T-cell (primary cell): ENCODE measurements at regions not wholly inside any gene's neighbourhood (a gene's known extent, or its start where the extent isn't known, plus 50 kb on each side); places are given as distances from the start of the nearest gene placed in this dataset.

Experiments
- ATAC-seq, 4 experiments: fragments of 200-7000 bp in 3 of 4; fragments of 150-1000 bp in 1 of 4; cut with Tn5 transposase; replicated peaks in 1 of 4; 1 replicate in 3 of 4; 2 replicates in 1 of 4; pipeline ENCODE4 v1.10.0; 2021; ENCODE audit warnings: moderate library complexity in 3 of 4, mild to moderate bottlenecking in 2 of 4, moderate number of reproducible peaks in 1 of 4
- CTCF ChIA-PET, 2 donors: fragments of 300-600 bp; sonication (Branson Sonifier 250); formaldehyde crosslinking; loops; one replicate each; lab custom pipeline; 2022; ENCODE audit warnings: antibody characterized with exemption in 2 of 2; lab: Charles Lee
- POLR2A ChIA-PET, 2 donors: fragments of 300-600 bp; sonication (Branson Sonifier 250); formaldehyde crosslinking; loops; one replicate each; lab custom pipeline; 2022; ENCODE audit warnings: antibody characterized with exemption in 2 of 2; lab: Charles Lee
- DNase-seq, 35 experiments: peaks; one replicate each; pipeline versions ENCODE4 v3.0.0 to v3.0.0-alpha.2; 2013 to 2023
- H3K27ac ChIP-seq: one replicate; pipeline ENCODE4 v1.5.1; 2013; ENCODE audit warnings: low read length
- H3K27me3 ChIP-seq, 2 experiments: replicated peaks in 1 of 2; 1 replicate in 1 of 2; 2 replicates in 1 of 2; pipeline versions ENCODE4 v1.6.1 to v1.7.0; 2013; ENCODE audit warnings: low read length in 1 of 2, mixed read lengths in 1 of 2; ENCODE audit not compliant: control insufficient read depth in 2 of 2, insufficient read depth in 2 of 2; ENCODE audit errors: extremely low read depth in 1 of 2
- H3K36me3 ChIP-seq, 2 donors: 1 replicate in 1 of 2; 2 replicates in 1 of 2; pipeline versions ENCODE4 v1.6.1 to v1.7.0; 2013; ENCODE audit warnings: low read length in 1 of 2; ENCODE audit not compliant: control insufficient read depth in 2 of 2, insufficient read depth in 1 of 2; ENCODE audit errors: extremely low read depth in 1 of 2
- H3K4me1 ChIP-seq, 2 experiments: 1 replicate in 1 of 2; 2 replicates in 1 of 2; pipeline versions ENCODE4 v1.6.1 to v1.7.0; 2013; ENCODE audit warnings: low read length in 2 of 2, mixed read lengths in 1 of 2; ENCODE audit not compliant: insufficient read depth in 2 of 2, control insufficient read depth in 1 of 2; ENCODE audit errors: extremely low read depth in 1 of 2
- H3K4me3 ChIP-seq, 2 donors: 1 replicate in 1 of 2; 2 replicates in 1 of 2; pipeline versions ENCODE4 v1.5.1 to v1.7.0; 2013; ENCODE audit warnings: mild to moderate bottlenecking in 2 of 2, low read length in 1 of 2, moderate library complexity in 1 of 2; ENCODE audit not compliant: control insufficient read depth in 1 of 2; ENCODE audit errors: extremely low read depth in 1 of 2
- H3K9me3 ChIP-seq: 2 replicates; pipeline ENCODE4 v1.7.0; 2013
- H3K27ac Mint-ChIP-seq, 2 donors: one replicate each; pipeline ENCODE4 v1.8.0; 2020 to 2021; ENCODE audit warnings: mild to moderate bottlenecking in 2 of 2, mixed read lengths in 2 of 2
- H3K27me3 Mint-ChIP-seq, 2 donors: one replicate each; pipeline ENCODE4 v1.8.0; 2021 to 2022; ENCODE audit warnings: mixed read lengths in 2 of 2
- H3K36me3 Mint-ChIP-seq: one replicate; pipeline ENCODE4 v1.8.0; 2021; ENCODE audit warnings: mixed read lengths
- H3K4me1 Mint-ChIP-seq, 3 donors: one replicate each; pipeline ENCODE4 v1.8.0; 2020 to 2022; ENCODE audit warnings: mixed read lengths in 3 of 3, mild to moderate bottlenecking in 1 of 3
- H3K4me3 Mint-ChIP-seq, 3 donors: one replicate each; pipeline ENCODE4 v1.8.0; 2020 to 2022; ENCODE audit warnings: mild to moderate bottlenecking in 3 of 3, mixed read lengths in 3 of 3, moderate library complexity in 3 of 3
- H3K9me3 Mint-ChIP-seq, 3 donors: one replicate each; pipeline ENCODE4 v1.8.0; 2020 to 2022; ENCODE audit warnings: mixed read lengths in 3 of 3
- WGBS: methylation state at CpG from one replicate; pipeline ENCODE4 v1.1.5; 2013; ENCODE audit warnings: missing lambda C conversion rate; ENCODE audit not compliant: insufficient coverage; 5-methylcytosine and 5-hydroxymethylcytosine counted together

DNA sequence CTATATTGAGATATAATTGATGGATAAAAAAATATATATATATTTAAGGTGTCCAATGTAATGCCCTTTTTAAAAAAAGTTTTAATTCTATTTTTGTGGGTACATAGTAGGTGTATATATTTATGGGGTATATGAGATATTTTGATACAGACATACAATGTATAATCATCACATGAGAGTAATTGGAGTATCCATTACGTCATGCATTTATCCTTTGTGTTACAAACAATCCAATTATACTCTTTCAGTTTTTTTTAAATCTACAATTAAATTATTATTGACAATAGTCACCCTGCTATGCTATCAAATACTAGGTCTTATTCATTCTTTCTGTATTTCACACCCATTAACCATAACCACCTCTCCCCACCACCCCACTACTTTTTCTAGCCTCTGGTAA is 66.3 kb upstream of the DIPK2B start:
- no CpG with 5 or more reads among the region's 1 CpG for WGBS
- H3K36me3 Mint-ChIP-seq, result no peaks in the 10 kb centered on the region
- H3K9me3 ChIP-seq, result no peaks in the 10 kb centered on the region
- ChIA-PET POLR2A (no interaction called here), CTCF (no interaction called here)
- no peaks in the 10 kb centered on the region for H3K27me3 ChIP-seq
- H3K27ac ChIP-seq, result no peak overlapping the region
- DNase-seq, result no peak
- no peak overlapping the region for H3K4me3 ChIP-seq
- H3K4me1 Mint-ChIP-seq, result no peaks in the 10 kb centered on the region
- no peak for ATAC-seq
- no peaks in the 10 kb centered on the region for H3K4me1 ChIP-seq
- H3K27ac Mint-ChIP-seq, result no peak overlapping the region
- no peak overlapping the region for H3K4me3 Mint-ChIP-seq
- H3K36me3 ChIP-seq, result no peaks in the 10 kb centered on the region
- peaks cover 0 to 52% of the 10 kb centered on the region in 2 donors for H3K27me3 Mint-ChIP-seq
- H3K9me3 Mint-ChIP-seq, result no peaks in the 10 kb centered on the region

DNA sequence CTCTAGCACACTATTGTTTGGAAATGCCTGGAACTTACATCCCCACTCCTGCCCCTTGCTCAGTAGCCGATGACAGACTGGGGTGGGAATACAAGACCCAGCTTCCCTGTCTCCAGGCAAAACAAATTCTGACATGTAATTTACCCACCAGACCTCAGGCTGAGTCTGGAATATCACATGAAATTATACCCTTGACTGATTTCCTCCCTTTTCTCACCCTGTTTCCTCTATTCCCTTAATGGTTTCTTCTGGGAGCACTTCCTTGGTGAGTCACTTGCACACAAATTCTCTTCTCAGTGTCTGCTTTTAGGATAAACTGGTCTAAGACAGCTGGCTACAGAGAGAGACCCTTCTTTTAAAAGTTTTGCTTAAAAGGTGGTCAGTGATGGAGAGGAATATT is 65.8 kb upstream of the DIPK2B start:
- Mint-ChIP-seq H3K4me3 (no peak overlapping the region), H3K27me3 (peaks cover 0 to 52% of the 10 kb centered on the region in 2 donors), H3K36me3 (no peaks in the 10 kb centered on the region), H3K4me1 (no peaks in the 10 kb centered on the region), H3K9me3 (no peaks in the 10 kb centered on the region), H3K27ac (no peak overlapping the region)
- Histone ChIP-seq H3K4me3 (no peak overlapping the region), H3K9me3 (no peaks in the 10 kb centered on the region), H3K27ac (no peak overlapping the region), H3K4me1 (no peaks in the 10 kb centered on the region), H3K27me3 (no peaks in the 10 kb centered on the region), H3K36me3 (no peaks in the 10 kb centered on the region)
- ChIA-PET POLR2A (no interaction called here), CTCF (no interaction called here)
- DNase-seq (no peak), ATAC-seq (no peak)
- WGBS, result 88% methylated on average over 1 of the region's 1 CpG

DNA sequence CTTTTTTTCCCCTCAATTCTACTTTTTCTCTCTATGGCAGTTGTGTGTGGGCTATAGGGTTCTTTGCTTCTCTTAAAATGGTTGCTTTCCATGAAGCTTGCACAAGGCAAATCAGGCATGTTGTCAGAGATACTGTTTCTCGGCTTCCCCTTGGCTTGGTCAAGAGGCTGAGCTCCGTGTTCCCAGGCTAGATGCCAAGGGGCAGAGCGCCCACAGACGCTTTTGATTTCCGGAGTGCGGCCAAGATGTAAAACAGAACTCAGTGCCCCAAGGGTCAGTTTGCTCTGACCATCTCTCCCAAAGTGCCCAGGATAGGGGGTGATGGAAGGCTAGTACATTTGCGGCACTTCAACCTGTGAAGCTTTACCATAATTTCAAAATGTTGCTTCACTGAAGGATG is 64.2 kb upstream of the DIPK2B start:
- H3K9me3 Mint-ChIP-seq, result no peaks in the 10 kb centered on the region
- POLR2A ChIA-PET, result interaction anchor here in 1 of 2 donors (0.6 kb wide), 1 partner anchor 1501 kb away, joined by 3 read pairs; no protein-coding TSS in a partner anchor
- Histone ChIP-seq H3K4me3 (no peak overlapping the region), H3K27me3 (no peaks in the 10 kb centered on the region), H3K4me1 (no peaks in the 10 kb centered on the region), H3K27ac (no peak overlapping the region), H3K36me3 (no peaks in the 10 kb centered on the region), H3K9me3 (no peaks in the 10 kb centered on the region)
- no peaks in the 10 kb centered on the region for H3K36me3 Mint-ChIP-seq
- DNase-seq (no peak), ATAC-seq (no peak)
- CTCF ChIA-PET, result no interaction called here
- no CpG with 5 or more reads among the region's 7 CpGs for WGBS
- H3K27ac Mint-ChIP-seq, result no peak overlapping the region
- no peak overlapping the region for H3K4me3 Mint-ChIP-seq
- H3K27me3 Mint-ChIP-seq, result peaks cover 0 to 37% of the 10 kb centered on the region in 2 donors
- H3K4me1 Mint-ChIP-seq, result no peaks in the 10 kb centered on the region

DNA sequence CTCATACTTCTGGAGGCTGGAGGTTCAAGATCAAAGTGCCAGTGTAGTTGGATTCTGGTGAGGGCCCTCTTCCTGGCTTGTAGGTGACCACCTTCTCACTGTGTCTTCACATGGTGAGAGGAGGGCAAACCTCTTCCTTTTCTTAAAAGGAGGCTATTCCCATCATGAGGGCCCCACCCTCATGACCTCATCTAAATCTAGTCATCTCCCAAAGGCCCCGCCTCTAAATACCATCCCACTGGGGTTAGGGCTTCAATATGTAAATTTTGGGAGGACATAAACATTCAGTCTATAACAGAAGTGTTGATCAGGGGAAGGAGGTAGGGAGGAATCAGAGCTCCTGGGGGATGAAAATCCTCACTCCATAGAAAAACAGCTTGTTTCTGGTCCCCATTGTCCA is 60.8 kb upstream of the DIPK2B start:
- WGBS, result no CpG with 5 or more reads among the region's 1 CpG
- Mint-ChIP-seq H3K4me1 (no peaks in the 10 kb centered on the region), H3K9me3 (no peaks in the 10 kb centered on the region), H3K4me3 (no peak overlapping the region), H3K27ac (no peak overlapping the region), H3K36me3 (no peaks in the 10 kb centered on the region), H3K27me3 (peaks cover 0 to 15% of the 10 kb centered on the region in 2 donors)
- no peak overlapping the region for H3K27ac ChIP-seq
- H3K27me3 ChIP-seq, result peaks cover 0 to 2% of the 10 kb centered on the region in 2 experiments
- H3K4me3 ChIP-seq, result no peak overlapping the region
- POLR2A ChIA-PET, result no interaction called here
- CTCF ChIA-PET, result no interaction called here
- ATAC-seq (no peak), DNase-seq (no peak)
- no peaks in the 10 kb centered on the region for H3K9me3 ChIP-seq
- no peaks in the 10 kb centered on the region for H3K4me1 ChIP-seq
- no peaks in the 10 kb centered on the region for H3K36me3 ChIP-seq

DNA sequence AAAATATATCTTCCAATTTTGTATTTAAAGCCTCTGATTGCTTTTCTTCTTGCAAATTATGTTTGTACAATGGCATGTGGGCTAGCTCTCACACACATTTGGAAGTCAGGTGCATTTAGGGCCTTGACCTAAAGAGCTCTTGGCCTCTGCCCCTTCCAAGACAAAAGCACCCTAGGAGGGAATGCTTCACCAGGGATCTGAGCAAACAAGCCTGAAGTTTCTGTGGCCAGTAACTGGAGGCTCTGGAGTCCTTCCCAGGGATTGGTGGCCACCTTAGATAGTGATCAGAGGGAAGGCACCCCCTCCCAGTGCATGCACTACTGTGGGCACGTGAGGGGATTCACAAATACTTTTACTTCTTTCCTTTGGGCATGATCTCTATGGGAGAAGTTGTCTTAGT is 60.3 kb upstream of the DIPK2B start:
- H3K4me1 ChIP-seq, result no peaks in the 10 kb centered on the region
- H3K36me3 ChIP-seq, result no peaks in the 10 kb centered on the region
- Mint-ChIP-seq H3K36me3 (no peaks in the 10 kb centered on the region), H3K27ac (no peak overlapping the region), H3K4me3 (no peak overlapping the region), H3K9me3 (no peaks in the 10 kb centered on the region), H3K27me3 (peaks cover 0 to 13% of the 10 kb centered on the region in 2 donors), H3K4me1 (no peaks in the 10 kb centered on the region)
- H3K27ac ChIP-seq, result no peak overlapping the region
- no peak for DNase-seq
- ATAC-seq, result no peak
- ChIA-PET CTCF (no interaction called here), POLR2A (no interaction called here)
- no CpG with 5 or more reads among the region's 1 CpG for WGBS
- H3K9me3 ChIP-seq, result no peaks in the 10 kb centered on the region
- peaks cover 0 to 2% of the 10 kb centered on the region in 2 experiments for H3K27me3 ChIP-seq
- no peak overlapping the region for H3K4me3 ChIP-seq

DNA sequence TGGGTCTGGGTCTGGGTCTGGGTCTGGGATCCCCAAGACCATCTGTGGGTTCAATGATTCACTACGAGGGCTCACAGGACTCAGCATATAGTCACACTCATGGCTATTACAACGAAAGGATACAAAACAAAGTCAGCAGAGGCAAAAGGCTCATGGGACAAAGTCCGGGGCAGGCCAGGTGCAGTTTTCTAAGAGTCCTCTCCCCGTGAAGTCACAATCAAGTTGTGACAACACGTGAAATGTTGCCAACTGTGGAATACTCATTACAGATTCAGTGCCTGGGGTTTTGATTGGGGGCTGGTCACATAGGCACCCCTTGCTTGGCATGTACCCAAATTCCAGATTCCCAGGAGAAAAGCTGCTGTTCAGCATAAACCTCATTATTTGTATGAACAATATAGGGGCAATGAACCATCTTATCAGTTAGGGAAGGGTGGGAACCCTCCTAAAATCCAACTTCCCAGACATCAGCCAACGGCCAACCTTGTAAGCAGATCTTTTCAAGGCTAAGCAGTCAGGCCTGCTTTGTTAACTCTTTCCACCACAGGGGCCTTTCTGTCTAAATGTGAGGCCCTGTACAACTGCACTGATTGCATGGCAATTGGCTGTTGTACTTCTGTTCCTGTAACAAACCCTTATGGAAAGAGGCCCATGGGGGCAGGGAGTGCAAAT is 58.2 kb upstream of the DIPK2B start:
- H3K4me1 Mint-ChIP-seq, result no peaks in the 10 kb centered on the region
- POLR2A ChIA-PET, result no interaction called here
- WGBS, result 90% methylated on average over 2 of the region's 6 CpGs

More for the DNA sequence above, 58.2 kb upstream of the DIPK2B start:
- Histone ChIP-seq H3K4me1 (no peaks in the 10 kb centered on the region), H3K9me3 (no peaks in the 10 kb centered on the region), H3K27me3 (peaks cover 0 to 2% of the 10 kb centered on the region in 2 experiments), H3K27ac (no peak overlapping the region), H3K4me3 (no peak overlapping the region), H3K36me3 (no peaks in the 10 kb centered on the region)
- H3K9me3 Mint-ChIP-seq, result no peaks in the 10 kb centered on the region
- CTCF ChIA-PET, result no interaction called here
- DNase-seq (no peak), ATAC-seq (no peak)
- H3K36me3 Mint-ChIP-seq, result no peaks in the 10 kb centered on the region
- no peak overlapping the region for H3K4me3 Mint-ChIP-seq
- H3K27ac Mint-ChIP-seq, result no peak overlapping the region
- peaks cover 0 to 7% of the 10 kb centered on the region in 2 donors for H3K27me3 Mint-ChIP-seq
